Activated T-helper 2 cell treated with anti-CD3 and anti-CD28 coated beads, Interferon-gamma antibody, Interleukin-2, Interleukin-4, amounts not matched to agents 10 μg/mL and 5 μg/mL and 100 μg/mL, durations not matched to agents 14 hours and 24 hours and 36 hours (primary cell): ENCODE measurements at regions not wholly inside any gene's neighbourhood (a gene's known extent, or its start where the extent isn't known, plus 50 kb on each side); places are given as distances from the start of the nearest gene placed in this dataset.

ENCODE experiments used
- DNase-seq: peaks from one replicate; pipeline ENCODE4 v3.0.0; 2021; ENCODE audit warnings: low spot score
- H3K27ac Mint-ChIP-seq: one replicate; pipeline ENCODE4 v1.8.0; 2021; ENCODE audit warnings: mixed read lengths
- H3K27me3 Mint-ChIP-seq: one replicate; pipeline ENCODE4 v1.8.0; 2021; ENCODE audit warnings: low read depth, mixed read lengths
- H3K36me3 Mint-ChIP-seq: one replicate; pipeline ENCODE4 v1.8.0; 2021; ENCODE audit warnings: low read depth, mixed read lengths
- H3K4me1 Mint-ChIP-seq: one replicate; pipeline ENCODE4 v1.8.0; 2021; ENCODE audit warnings: low read depth, mixed read lengths
- H3K4me3 Mint-ChIP-seq: one replicate; pipeline ENCODE4 v1.8.0; 2021; ENCODE audit warnings: low read depth, mild to moderate bottlenecking, moderate library complexity, mixed read lengths
- H3K9me3 Mint-ChIP-seq: one replicate; pipeline ENCODE4 v1.8.0; 2021; ENCODE audit warnings: mixed read lengths
- intact Hi-C: fragments of 100-400 bp; cut with micrococcal nuclease; formaldehyde crosslinking; loops from one replicate; pipeline ENCODE4 v1.15.1; 2023

DNA sequence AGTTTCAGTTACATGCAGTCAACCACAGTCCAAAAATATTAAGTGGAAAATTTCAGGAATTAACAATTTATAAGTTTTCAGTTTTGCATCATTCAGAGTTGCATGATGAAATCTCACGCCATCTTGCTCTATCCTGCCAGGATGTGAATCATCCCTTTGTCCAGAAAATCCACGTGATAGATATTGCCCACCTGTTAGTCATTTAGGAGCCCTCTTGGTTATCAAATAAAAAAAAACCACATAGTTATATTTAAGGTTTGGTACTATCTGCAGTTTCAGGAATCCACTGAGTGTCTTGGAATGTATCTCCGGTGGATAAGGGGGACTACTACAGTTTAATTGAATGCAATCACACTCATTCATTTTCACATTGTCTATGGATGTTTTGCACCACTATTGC is 1249.0 kb upstream of the CITED2 start:
- H3K27me3 Mint-ChIP-seq: no peaks in the 10 kb centered on the region
- H3K9me3 Mint-ChIP-seq: peaks cover 21% of the 10 kb centered on the region
- H3K36me3 Mint-ChIP-seq: peaks cover 6% of the 10 kb centered on the region
- DNase-seq: no peak
- intact Hi-C loops: no loop called here
- no peaks in the 10 kb centered on the region for H3K4me1 Mint-ChIP-seq
- H3K4me3 Mint-ChIP-seq: no peak overlapping the region
- H3K27ac Mint-ChIP-seq: no peak overlapping the region

DNA sequence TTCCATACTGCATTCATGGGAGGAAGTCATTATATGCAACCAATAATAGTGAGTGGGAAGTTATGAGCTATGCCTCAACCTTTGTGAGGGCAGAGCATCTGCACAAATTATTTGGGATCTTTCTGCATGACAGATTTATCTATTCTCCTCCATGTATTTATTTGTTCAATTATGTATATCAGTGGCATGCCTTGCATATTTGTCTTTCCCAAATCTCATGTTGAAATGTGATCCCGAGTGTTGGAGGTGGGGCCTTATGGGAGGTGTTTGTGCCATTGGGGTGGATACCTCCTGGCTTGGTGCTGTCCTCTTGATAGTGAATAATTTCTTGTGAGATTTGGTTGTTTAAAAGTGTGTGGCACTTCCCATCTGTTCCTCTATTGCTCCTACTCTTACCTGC is 1246.0 kb upstream of the CITED2 start:
- intact Hi-C loops: no loop called here
- no peak for DNase-seq
- no peak overlapping the region for H3K27ac Mint-ChIP-seq
- no peaks in the 10 kb centered on the region for H3K27me3 Mint-ChIP-seq
- peaks cover 3% of the 10 kb centered on the region for H3K9me3 Mint-ChIP-seq
- no peak overlapping the region for H3K4me3 Mint-ChIP-seq
- H3K36me3 Mint-ChIP-seq: no peaks in the 10 kb centered on the region
- H3K4me1 Mint-ChIP-seq: no peaks in the 10 kb centered on the region

DNA sequence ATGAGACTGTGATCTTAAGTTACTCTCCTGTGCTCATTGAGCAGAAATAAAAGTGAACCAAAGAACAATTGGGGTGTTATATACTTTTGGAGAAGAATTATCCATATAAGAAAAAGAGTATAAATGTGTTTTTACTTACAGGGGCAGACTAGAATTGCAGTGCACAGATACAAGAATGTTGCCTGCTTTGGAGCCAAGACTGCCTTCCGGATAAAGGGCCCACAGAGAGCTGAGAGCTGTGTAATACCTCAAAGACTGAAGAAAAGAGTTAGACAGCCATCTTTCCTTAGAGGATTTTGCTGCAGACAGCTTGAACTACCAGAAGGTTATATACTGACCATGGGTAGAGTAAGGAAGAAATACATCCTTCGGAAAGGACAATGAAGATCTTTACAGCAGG is 1235.5 kb upstream of the CITED2 start:
- intact Hi-C loops: no loop called here
- H3K27me3 Mint-ChIP-seq: no peaks in the 10 kb centered on the region
- no peak overlapping the region for H3K4me3 Mint-ChIP-seq
- DNase-seq: no peak
- H3K36me3 Mint-ChIP-seq: no peaks in the 10 kb centered on the region
- no peaks in the 10 kb centered on the region for H3K9me3 Mint-ChIP-seq
- no peaks in the 10 kb centered on the region for H3K4me1 Mint-ChIP-seq
- H3K27ac Mint-ChIP-seq: no peak overlapping the region

- no peak overlapping the region for H3K4me3 Mint-ChIP-seq
Measured at GRCh38 chr6:140609321-140609720, 1234.9 kb upstream of the CITED2 start.

DNA sequence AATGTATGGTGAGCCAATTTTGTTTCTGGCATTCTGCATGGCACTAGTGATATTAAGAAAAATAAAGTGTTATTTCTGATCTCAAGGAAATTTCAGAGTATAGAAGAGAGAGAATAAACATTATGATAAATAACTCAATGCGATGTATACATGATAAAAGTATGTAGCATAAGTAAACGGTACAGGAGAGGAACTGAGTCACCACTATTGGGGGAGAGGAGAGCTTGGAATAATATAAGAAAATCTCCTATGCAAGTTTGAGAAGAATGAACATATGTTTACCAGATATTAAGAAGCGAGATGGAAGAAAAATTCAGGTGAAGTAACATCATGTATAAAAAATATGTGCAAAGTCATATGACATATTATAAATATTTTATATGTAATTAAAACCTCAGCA is 1230.3 kb upstream of the CITED2 start:
- H3K4me3 Mint-ChIP-seq: no peak overlapping the region
- H3K27ac Mint-ChIP-seq: no peak overlapping the region

More at GRCh38 chr6:140609321-140609720, 1234.9 kb upstream of the CITED2 start:
- H3K9me3 Mint-ChIP-seq: no peaks in the 10 kb centered on the region
- no peaks in the 10 kb centered on the region for H3K36me3 Mint-ChIP-seq
- H3K4me1 Mint-ChIP-seq: no peaks in the 10 kb centered on the region
- H3K27ac Mint-ChIP-seq: no peak overlapping the region
- intact Hi-C loops: no loop called here
- DNase-seq: no peak
- H3K27me3 Mint-ChIP-seq: no peaks in the 10 kb centered on the region

DNA sequence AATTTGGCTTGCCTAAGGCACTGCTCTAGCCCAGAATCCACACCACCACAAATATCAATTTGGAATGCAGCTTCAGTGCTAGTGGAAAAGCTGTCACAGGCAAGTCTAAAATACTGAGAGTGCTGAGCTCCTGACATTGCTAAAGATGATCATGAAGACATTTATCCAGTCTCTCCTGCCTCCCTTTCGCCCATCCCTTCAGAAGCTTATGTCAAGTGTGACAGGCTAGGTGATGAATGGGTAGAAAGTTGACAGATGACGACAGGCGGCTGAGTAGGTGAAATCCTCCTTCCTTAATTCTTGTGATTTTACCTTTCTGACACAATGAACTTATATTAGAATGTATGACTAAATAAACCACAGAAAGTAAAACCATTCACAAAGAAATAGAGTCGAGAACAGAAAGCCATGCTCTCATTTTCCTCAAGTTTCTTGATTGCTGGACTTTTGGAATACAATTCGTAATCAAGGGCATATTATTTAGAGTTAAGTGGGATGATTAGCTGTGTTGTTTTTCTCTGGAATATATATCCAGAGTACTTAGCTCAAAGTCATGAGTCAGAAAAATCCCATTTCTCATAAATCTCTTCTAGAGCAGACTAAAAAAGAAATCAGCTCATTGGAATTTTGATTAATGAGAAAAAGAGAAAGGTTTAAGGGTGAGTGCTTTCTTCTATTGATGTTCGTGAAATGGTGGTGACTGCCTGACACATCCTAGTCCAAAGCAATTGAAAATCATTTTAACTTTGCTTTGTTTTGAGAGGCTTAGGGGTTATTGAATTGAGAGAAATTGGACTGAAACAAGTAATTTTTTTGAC is 1228.2 kb upstream of the CITED2 start:
- H3K4me1 Mint-ChIP-seq: peaks cover 3% of the 10 kb centered on the region
- no peaks in the 10 kb centered on the region for H3K27me3 Mint-ChIP-seq
- no peak overlapping the region for H3K27ac Mint-ChIP-seq
- no peaks in the 10 kb centered on the region for H3K36me3 Mint-ChIP-seq
- peaks cover 10% of the 10 kb centered on the region for H3K9me3 Mint-ChIP-seq
- intact Hi-C loops: no loop called here
- DNase-seq: no peak
- H3K4me3 Mint-ChIP-seq: no peak overlapping the region

More for the DNA sequence above, 1230.3 kb upstream of the CITED2 start:
- Mint-ChIP-seq H3K9me3 (peaks cover 4% of the 10 kb centered on the region), H3K27me3 (no peaks in the 10 kb centered on the region), H3K36me3 (no peaks in the 10 kb centered on the region), H3K4me1 (no peaks in the 10 kb centered on the region)
- intact Hi-C loops: no loop called here
- no peak for DNase-seq

- no peak overlapping the region for H3K4me3 Mint-ChIP-seq
- H3K27me3 Mint-ChIP-seq: no peaks in the 10 kb centered on the region
- peaks cover 10% of the 10 kb centered on the region for H3K9me3 Mint-ChIP-seq
- H3K27ac Mint-ChIP-seq: no peak overlapping the region
- H3K4me1 Mint-ChIP-seq: peaks cover 15% of the 10 kb centered on the region
- no peaks in the 10 kb centered on the region for H3K36me3 Mint-ChIP-seq
- intact Hi-C loops: no loop called here
- no peak for DNase-seq
Measured at GRCh38 chr6:140601021-140601808, 1226.8 kb upstream of the CITED2 start.

- intact Hi-C loops: no loop called here
- Mint-ChIP-seq H3K4me3 (no peak overlapping the region), H3K27me3 (no peaks in the 10 kb centered on the region), H3K36me3 (peaks cover 5% of the 10 kb centered on the region), H3K27ac (no peak overlapping the region), H3K9me3 (peaks cover 15% of the 10 kb centered on the region), H3K4me1 (peaks cover 21% of the 10 kb centered on the region)
- no peak for DNase-seq
Measured at GRCh38 chr6:140599916-140600315, 1225.5 kb upstream of the CITED2 start.

DNA sequence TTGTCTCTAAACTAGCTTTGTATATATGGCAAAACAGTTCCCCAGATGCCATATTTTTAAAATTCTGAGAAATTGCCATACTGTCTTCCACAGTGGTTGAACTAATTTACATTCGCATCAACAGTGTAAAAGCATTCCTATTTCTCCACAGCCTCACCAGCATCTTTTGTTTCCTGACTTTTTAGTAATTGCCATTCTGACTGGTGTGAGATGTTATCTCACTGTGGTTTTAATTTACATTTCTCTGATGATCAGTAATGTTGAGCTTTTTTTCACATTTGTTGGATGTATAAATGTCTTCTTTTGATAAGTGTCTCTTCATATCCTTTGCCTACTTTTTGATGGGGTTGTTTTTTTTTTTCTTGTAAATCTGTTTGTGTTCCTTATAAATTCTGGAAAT is 1222.7 kb upstream of the CITED2 start:
- Mint-ChIP-seq H3K27ac (peak overlapping the region; percentile 0), H3K27me3 (no peaks in the 10 kb centered on the region), H3K36me3 (peaks cover 13% of the 10 kb centered on the region), H3K4me3 (no peak overlapping the region), H3K4me1 (peaks cover 21% of the 10 kb centered on the region), H3K9me3 (peaks cover 21% of the 10 kb centered on the region)
- no peak for DNase-seq
- intact Hi-C loops: loop anchor here (1.0 to 2.0 kb wide), 2 partner anchors 10 to 16 kb away; no protein-coding TSS in a partner anchor

GRCh38 chr6:140594806-140595128 is 1220.3 kb upstream of the CITED2 start:
- no peaks in the 10 kb centered on the region for H3K27me3 Mint-ChIP-seq
- peaks cover 17% of the 10 kb centered on the region for H3K9me3 Mint-ChIP-seq
- peaks cover 27% of the 10 kb centered on the region for H3K4me1 Mint-ChIP-seq
- no peak overlapping the region for H3K4me3 Mint-ChIP-seq
- H3K36me3 Mint-ChIP-seq: peaks cover 13% of the 10 kb centered on the region
- no peak overlapping the region for H3K27ac Mint-ChIP-seq
- DNase-seq: no peak
- intact Hi-C loops: no loop called here

GRCh38 chr6:140592877-140593276 is 1218.4 kb upstream of the CITED2 start:
- peaks cover 26% of the 10 kb centered on the region for H3K4me1 Mint-ChIP-seq
- intact Hi-C loops: no loop called here
- H3K27ac Mint-ChIP-seq: no peak overlapping the region

DNA sequence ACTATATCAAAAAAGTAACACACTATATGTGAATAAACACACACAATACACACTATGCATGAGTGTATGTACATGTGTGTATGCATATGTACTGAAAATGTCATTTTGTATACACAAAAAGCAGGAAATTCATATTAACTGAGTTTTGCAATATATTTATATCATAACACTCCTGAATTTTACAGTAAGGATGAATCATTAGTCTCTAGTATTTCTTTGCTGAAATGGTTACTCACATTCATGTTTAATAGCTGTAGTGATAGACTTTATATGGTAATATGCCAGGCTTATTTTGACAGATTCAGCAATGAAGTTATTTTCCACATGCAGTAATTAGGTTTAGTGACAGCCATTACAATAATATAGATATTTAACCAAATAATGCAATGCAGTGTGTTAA is 1216.2 kb upstream of the CITED2 start:
- Mint-ChIP-seq H3K9me3 (peaks cover 32% of the 10 kb centered on the region), H3K27me3 (no peaks in the 10 kb centered on the region), H3K27ac (no peak overlapping the region), H3K4me3 (no peak overlapping the region), H3K36me3 (peaks cover 36% of the 10 kb centered on the region), H3K4me1 (peaks cover 28% of the 10 kb centered on the region)
- intact Hi-C loops: no loop called here
- DNase-seq: no peak

More at GRCh38 chr6:140592877-140593276, 1218.4 kb upstream of the CITED2 start:
- Mint-ChIP-seq H3K4me3 (no peak overlapping the region), H3K36me3 (peaks cover 18% of the 10 kb centered on the region), H3K9me3 (peaks cover 19% of the 10 kb centered on the region), H3K27me3 (no peaks in the 10 kb centered on the region)
- no peak for DNase-seq

- Mint-ChIP-seq H3K27ac (peak overlapping the region; percentile 91), H3K4me1 (peaks cover 58% of the 10 kb centered on the region), H3K27me3 (no peaks in the 10 kb centered on the region), H3K36me3 (peaks cover 58% of the 10 kb centered on the region), H3K9me3 (peaks cover 46% of the 10 kb centered on the region), H3K4me3 (peak overlapping the region; percentile 43)
- intact Hi-C loops: loop anchor here (1.0 to 10.0 kb wide), 10 partner anchors 11 to 1452 kb away; partner anchors contain the start of genes CITED2 and HECA
- peak; percentile 16 for DNase-seq
Measured at GRCh38 chr6:140586426-140587061, 1212.1 kb upstream of the CITED2 start.
